GM12878 (cell line): ENCODE measurements at regions not wholly inside any gene's neighbourhood (a gene's known extent, or its start where the extent isn't known, plus 50 kb on each side); places are given as distances from the start of the nearest gene placed in this dataset.

ENCODE experiments used
- ATAC-seq: fragments of 200-7000 bp; cut with Tn5 transposase; 3 replicates; pipeline ENCODE4 v1.9.1; 2020; ENCODE audit warnings: mild to moderate bottlenecking, moderate library complexity
- BruUV-seq: library from RNA; stranded (reverse); fragments of 400-500 nt; replicated peaks from 2 replicates; lab custom pipeline; 2021; lab: Mats Ljungman, UMichigan
- CTCF ChIA-PET: fragments of 300-600 bp; sonication (Branson Sonifier 250); formaldehyde crosslinking; extraction: SDS; loops from one replicate; lab custom pipeline; 2021; ENCODE audit warnings: inconsistent platforms; lab: Yijun Ruan, JAX
- POLR2A ChIA-PET: fragments of 350-600 bp; formaldehyde crosslinking; extraction: SDS; loops from one replicate; lab custom pipeline; 2021; ENCODE audit warnings: inconsistent platforms; lab: Charles Lee
- RAD21 ChIA-PET: fragments of 300-600 bp; sonication (Branson Sonifier 250); formaldehyde crosslinking; loops from one replicate; lab custom pipeline; 2023; ENCODE audit warnings: antibody characterized with exemption; ENCODE audit not compliant: unreplicated experiment; lab: Charles Lee
- SMC1A ChIA-PET: fragments of 300-600 bp; sonication (Branson Sonifier 250); formaldehyde crosslinking; loops from one replicate; lab custom pipeline; 2023; ENCODE audit not compliant: unreplicated experiment, uncharacterized antibody; lab: Charles Lee
- DNase-seq: peaks from one replicate; pipeline ENCODE4 v3.0.0-alpha.2; 2011; ENCODE audit warnings: low read depth, low spot score
- FAIRE-seq: peaks from 3 replicates; lab custom pipeline; 2011; peaks lifted over from hg19 to GRCh38; lab: Jason Lieb, UNC
- H2AFZ ChIP-seq: 2 replicates; pipeline ENCODE4 v1.6.0; 2011; ENCODE audit warnings: low read depth, low read length, control low read depth; ENCODE audit not compliant: control insufficient read depth
- H3K27ac ChIP-seq: 2 replicates; pipeline ENCODE4 v1.5.1; 2011; ENCODE audit warnings: control low read depth; ENCODE audit not compliant: control insufficient read depth, insufficient read depth
- H3K27me3 ChIP-seq, 2 experiments: replicated peaks in 1 of 2; 2 replicates each; pipeline versions ENCODE4 v1.6.0 to v1.6.1; 2011; ENCODE audit warnings: low read length in 1 of 2; ENCODE audit not compliant: control insufficient read depth in 2 of 2, insufficient read depth in 2 of 2
- H3K36me3 ChIP-seq, 2 experiments: 2 replicates each; pipeline ENCODE4 v1.5.1; 2011; ENCODE audit warnings: low read length in 1 of 2; ENCODE audit not compliant: control insufficient read depth in 2 of 2, insufficient read depth in 2 of 2
- H3K4me1 ChIP-seq: 2 replicates; pipeline ENCODE4 v1.6.1; 2011; ENCODE audit warnings: mild to moderate bottlenecking, low read length, moderate library complexity, mixed read lengths; ENCODE audit not compliant: control insufficient read depth, insufficient read depth
- H3K4me2 ChIP-seq: 2 replicates; pipeline ENCODE4 v1.6.0; 2011; ENCODE audit warnings: control low read depth; ENCODE audit not compliant: control insufficient read depth, insufficient read depth
- H3K4me3 ChIP-seq: fragments of 200-600 bp; sonication (generic); 2 replicates; pipeline ENCODE4 v1.5.1; 2016
- H3K79me2 ChIP-seq: 2 replicates; pipeline ENCODE4 v1.6.0; 2011; ENCODE audit warnings: low read length; ENCODE audit not compliant: control insufficient read depth, insufficient read depth
- H3K9ac ChIP-seq: 2 replicates; pipeline ENCODE4 v1.8.0; 2011; ENCODE audit warnings: low read length, control low read depth, mixed read lengths; ENCODE audit not compliant: control insufficient read depth, insufficient read depth
- H3K9me3 ChIP-seq: replicated peaks from 3 replicates; pipeline ENCODE4 v1.5.1; 2011; ENCODE audit warnings: mild to moderate bottlenecking, low read length; ENCODE audit not compliant: control insufficient read depth, insufficient read depth
- H4K20me1 ChIP-seq: 2 replicates; pipeline ENCODE4 v1.6.0; 2011; ENCODE audit not compliant: control insufficient read depth, insufficient read depth
- BHLHE40 ChIP-seq, 2 experiments: fragments of 450-650 bp in 1 of 2; IDR thresholded peaks; 2 replicates each; pipeline ENCODE4 v1.6.1; 2011 to 2017; ENCODE audit warnings: low read depth in 2 of 2, borderline replicate concordance in 1 of 2, improper control_type of control experiment in 1 of 2, low read length in 1 of 2, mild to moderate bottlenecking in 1 of 2
- IKZF2 ChIP-seq, 2 experiments: fragments of 450-650 bp; IDR thresholded peaks; 2 replicates each; pipeline ENCODE4 v1.6.1; 2017; ENCODE audit warnings: mild to moderate bottlenecking in 2 of 2, moderate library complexity in 2 of 2
- MTA2 ChIP-seq: fragments of 450-650 bp; IDR thresholded peaks from 2 replicates; pipeline ENCODE4 v1.6.1; 2016; ENCODE audit warnings: low read depth, mild to moderate bottlenecking, moderate library complexity
- SKIL ChIP-seq: fragments of 450-650 bp; IDR thresholded peaks from 2 replicates; pipeline ENCODE4 v1.6.1; 2017; ENCODE audit warnings: mild to moderate bottlenecking, low read depth, inconsistent platforms; ENCODE audit not compliant: poor library complexity, severe bottlenecking
- WGBS: methylation state at CpG from one replicate; pipeline ENCODE4 v1.1.6; 2016; ENCODE audit warnings: low lambda C conversion rate; ENCODE audit not compliant: insufficient replicate concordance, insufficient coverage; ENCODE audit errors: missing lambda C conversion rate; 5-methylcytosine and 5-hydroxymethylcytosine counted together
- in situ Hi-C: fragments of 300-500 bp; cut with MboI; formaldehyde crosslinking; loops from 9 replicates; pipeline ENCODE4 v1.14.3; 2018; ENCODE audit warnings: mixed read lengths
- intact Hi-C: fragments of 100-400 bp; cut with micrococcal nuclease; formaldehyde crosslinking; loops from one replicate; pipeline ENCODE4 v1.14.2; 2022; ENCODE audit not compliant: unreplicated experiment

GRCh38 chr2:76447294-76447693 is 736.6 kb upstream of the GCFC2 start:
- Histone ChIP-seq H3K4me1 (0 out of 2 replicates have a peak, but pooled peaks cover 3% of the 10 kb centered on the region), H3K4me2 (no peak overlapping the region), H3K27ac (no peak overlapping the region), H3K79me2 (no peaks in the 10 kb centered on the region), H3K9ac (no peak overlapping the region), H3K27me3 (no peaks in the 10 kb centered on the region), H2AFZ (no peak overlapping the region), H3K36me3 (no peaks in the 10 kb centered on the region), H3K9me3 (no peaks in the 10 kb centered on the region; the same call in 2 of the 3 replicates), H3K4me3 (no peak overlapping the region), H4K20me1 (no peaks in the 10 kb centered on the region)
- ATAC-seq, result no peak
- CTCF ChIA-PET, result interaction anchor here (1.9 kb wide), 1 partner anchor 738 kb away, joined by 4 read pairs; no protein-coding TSS in a partner anchor
- FAIRE-seq, result no peak
- 0% methylated on average over 3 of the region's 3 CpGs for WGBS
- in situ Hi-C loops (no loop called here), intact Hi-C loops (no loop called here)
- no TSS peak for BruUV-seq
- no peak for DNase-seq
- TF ChIP-seq IKZF2 (IDR thresholded peaks at IDR 0.05), result peak in 1 of 2 experiments; percentile 62; a peak in 2 of 4 replicates
- TF ChIP-seq MTA2, result peak; percentile 63
- TF ChIP-seq BHLHE40 (IDR thresholded peaks at IDR 0.05; ENCODE audit: borderline replicate concordance in 1 of 2, low read depth in 2 of 2, low read length in 1 of 2), result no peak
- TF ChIP-seq SKIL, result peak; percentile 37
- POLR2A ChIA-PET, result interaction anchor here (1.5 kb wide), 1 partner anchor 31 kb away, joined by 4 read pairs; no protein-coding TSS in a partner anchor
- RAD21 ChIA-PET, result interaction anchor here (1.2 kb wide), 1 partner anchor 31 kb away, joined by 3 read pairs; no protein-coding TSS in a partner anchor
- SMC1A ChIA-PET, result interaction anchor here (1.0 to 5.7 kb wide), 4 partner anchors 20 to 245 kb away, joined by 3 to 38 read pairs (median 4); no protein-coding TSS in a partner anchor
